HepG2 (cell line): ENCODE measurements at regions not wholly inside any gene's neighbourhood (a gene's known extent, or its start where the extent isn't known, plus 50 kb on each side); places are given as distances from the start of the nearest gene placed in this dataset.

Experiments used
- ATAC-seq: fragments of 200-7000 bp; cut with Tn5 transposase; 3 replicates; pipeline ENCODE4 v1.9.1; 2020; ENCODE audit warnings: mild to moderate bottlenecking, moderate library complexity
- BruUV-seq: library from RNA; stranded (reverse); fragments of 400-500 nt; replicated peaks from 2 replicates; lab custom pipeline; 2021; lab: Mats Ljungman, UMichigan
- CTCF ChIA-PET: fragments of 300-600 bp; formaldehyde crosslinking; extraction: SDS; loops from one replicate; lab custom pipeline; 2021; ENCODE audit warnings: low total read pairs, inconsistent platforms, low intra/inter-chr PET ratio; lab: Yijun Ruan, JAX
- POLR2A ChIA-PET: fragments of 350-600 bp; sonication (Branson Sonifier 250); formaldehyde crosslinking; loops from one replicate; lab custom pipeline; 2020; ENCODE audit warnings: antibody characterized with exemption, inconsistent platforms; lab: Yijun Ruan, JAX
- DNase-seq: peaks from one replicate; pipeline ENCODE4 v3.0.0-alpha.2; 2015; ENCODE audit warnings: low spot score
- FAIRE-seq: peaks from 3 replicates; lab custom pipeline; 2011; peaks lifted over from hg19 to GRCh38; lab: Jason Lieb, UNC
- H2AFZ ChIP-seq: one replicate; pipeline ENCODE4 v1.6.1; 2011; ENCODE audit warnings: low read length, inconsistent platforms
- H3K27ac ChIP-seq: fragments of 300-600 bp; 3 replicates; pipeline ENCODE4 v1.8.0; 2011; ENCODE audit warnings: mixed run types, mild to moderate bottlenecking, mixed read lengths, low read length, inconsistent platforms; ENCODE audit not compliant: insufficient read depth; ENCODE audit errors: extremely low read length
- H3K27me3 ChIP-seq, 2 experiments: fragments of 200-600 bp in 1 of 2; 2 replicates in 1 of 2; 3 replicates in 1 of 2; pipeline versions ENCODE4 v1.6.0 to v1.8.0; 2011; ENCODE audit warnings: low read length in 2 of 2, mild to moderate bottlenecking in 2 of 2, moderate library complexity in 2 of 2, inconsistent platforms in 1 of 2; ENCODE audit not compliant: insufficient read depth in 2 of 2, control insufficient read depth in 1 of 2
- H3K36me3 ChIP-seq, 2 experiments: fragments of 200-600 bp in 1 of 2; replicated peaks in 1 of 2; 2 replicates in 1 of 2; 3 replicates in 1 of 2; pipeline versions ENCODE4 v1.5.1 to v1.8.0; 2011; ENCODE audit warnings: low read length in 2 of 2, inconsistent platforms in 1 of 2; ENCODE audit not compliant: insufficient read depth in 2 of 2, control insufficient read depth in 1 of 2
- H3K4me1 ChIP-seq: 2 replicates; pipeline ENCODE4 v1.5.1; 2012; ENCODE audit warnings: low read length, inconsistent platforms; ENCODE audit not compliant: insufficient read depth
- H3K4me2 ChIP-seq: 2 replicates; pipeline ENCODE4 v1.6.0; 2011; ENCODE audit warnings: low read depth, low read length, inconsistent platforms
- H3K4me3 ChIP-seq, 3 experiments: fragments of 200-600 bp in 1 of 3; sonication (generic), shearing (Covaris generic) in 1 of 3; replicated peaks in 1 of 3; 2 replicates each; pipeline ENCODE4 v1.5.1; 2011 to 2016; ENCODE audit warnings: low read length in 3 of 3, inconsistent platforms in 2 of 3, low read depth in 2 of 3, mild to moderate bottlenecking in 2 of 3, control low read depth in 1 of 3, mixed read lengths in 1 of 3; ENCODE audit not compliant: insufficient read depth in 1 of 3
- H3K79me2 ChIP-seq: one replicate; pipeline ENCODE4 v1.6.1; 2011; ENCODE audit warnings: low read length, inconsistent platforms; ENCODE audit not compliant: insufficient read depth
- H3K9ac ChIP-seq: 2 replicates; pipeline ENCODE4 v1.6.0; 2011; ENCODE audit warnings: mild to moderate bottlenecking, low read depth, low read length, inconsistent platforms; ENCODE audit not compliant: insufficient read depth
- H3K9me3 ChIP-seq: 2 replicates; pipeline ENCODE4 v1.5.1; 2012; ENCODE audit warnings: mild to moderate bottlenecking, low read length
- H4K20me1 ChIP-seq: 2 replicates; pipeline ENCODE4 v1.6.0; 2011; ENCODE audit warnings: inconsistent platforms, mild to moderate bottlenecking, low read length, moderate library complexity; ENCODE audit not compliant: insufficient read depth
- ELF1 ChIP-seq: sonication (generic); formaldehyde crosslinking; IDR thresholded peaks from 2 replicates; pipeline ENCODE4 v1.4.0; 2020; ENCODE audit warnings: missing genetic modification reagents
- GATA4 ChIP-seq: sonication (generic); IDR thresholded peaks from 2 replicates; pipeline ENCODE4 v1.6.1; 2016; ENCODE audit warnings: antibody characterized with exemption, low read depth, borderline replicate concordance
- GTF2F1 ChIP-seq: fragments of 150-350 bp; IDR thresholded peaks from 2 replicates; pipeline ENCODE4 v1.6.1; 2014; ENCODE audit warnings: low read length
- ZNF138 ChIP-seq: sonication (generic); formaldehyde crosslinking; IDR thresholded peaks from 2 replicates; pipeline ENCODE4 v1.5.0; 2020; ENCODE audit warnings: mild to moderate bottlenecking, low read depth, missing genetic modification reagents
- ZNF230 ChIP-seq: sonication (generic); formaldehyde crosslinking; IDR thresholded peaks from 2 replicates; pipeline ENCODE4 v1.4.0; 2020; ENCODE audit warnings: mild to moderate bottlenecking, missing genetic modification reagents
- ZNF660 ChIP-seq: sonication (generic); formaldehyde crosslinking; IDR thresholded peaks from 2 replicates; pipeline ENCODE4 v1.5.1; 2020; ENCODE audit warnings: mild to moderate bottlenecking, low read depth, missing genetic modification reagents, borderline replicate concordance
- ZNF724P ChIP-seq: sonication (generic); formaldehyde crosslinking; IDR thresholded peaks from 2 replicates; pipeline ENCODE4 v1.8.0; 2022; ENCODE audit warnings: missing genetic modification reagents, borderline replicate concordance
- ZNF788 ChIP-seq: sonication (generic); formaldehyde crosslinking; IDR thresholded peaks from 2 replicates; pipeline ENCODE4 v1.5.0; 2020; ENCODE audit warnings: mild to moderate bottlenecking, missing genetic modification reagents, borderline replicate concordance
- WGBS: methylation state at CpG from one replicate; pipeline ENCODE4 v1.1.6; 2017; ENCODE audit warnings: low lambda C conversion rate; 5-methylcytosine and 5-hydroxymethylcytosine counted together
- in situ Hi-C: cut with HindIII; loops from 2 replicates; pipeline ENCODE4 v1.10.0; 2017; ENCODE audit warnings: low pct_unique_long_range_greater_than_20kb; ENCODE audit not compliant: extremely low pct_ligation_motif_present
- intact Hi-C: fragments of 100-400 bp; cut with micrococcal nuclease; formaldehyde crosslinking; loops from one replicate; pipeline ENCODE4 v1.10.0; 2022; ENCODE audit not compliant: unreplicated experiment
- TF ChIP-seq, protein P1 (sequence below): IDR thresholded peaks from 2 replicates; pipeline ENCODE4 v1.6.1; 2012; ENCODE audit warnings: inconsistent platforms
- TF ChIP-seq, protein P2 (sequence below): sonication (generic); formaldehyde crosslinking; IDR thresholded peaks from 2 replicates; pipeline ENCODE4 v1.4.0; 2020; ENCODE audit warnings: missing genetic modification reagents
- TF ChIP-seq, protein P3 (sequence below): sonication (generic); formaldehyde crosslinking; IDR thresholded peaks from 2 replicates; pipeline ENCODE4 v1.4.0; 2020; ENCODE audit warnings: mild to moderate bottlenecking, missing genetic modification reagents

- H3K4me2 ChIP-seq, result no peak overlapping the region
- H3K9ac ChIP-seq, result no peak overlapping the region
- no peak overlapping the region for H2AFZ ChIP-seq
- no peak overlapping the region for H3K27ac ChIP-seq
- no peaks in the 10 kb centered on the region for H3K9me3 ChIP-seq
- intact Hi-C loops (no loop called here), in situ Hi-C loops (no loop called here)
- no peak overlapping the region for H3K4me3 ChIP-seq
- POLR2A ChIA-PET, result no interaction called here
- CTCF ChIA-PET, result no interaction called here
- H3K27me3 ChIP-seq, result no peaks in the 10 kb centered on the region
- H3K4me1 ChIP-seq, result no peaks in the 10 kb centered on the region
- FAIRE-seq, result no peak
- BruUV-seq, result no TSS peak
- H3K79me2 ChIP-seq, result no peaks in the 10 kb centered on the region
- no peaks in the 10 kb centered on the region for H3K36me3 ChIP-seq
- no peaks in the 10 kb centered on the region for H4K20me1 ChIP-seq
- 45% methylated on average over 5 of the region's 5 CpGs for WGBS
- TF ChIP-seq ELF1 (CRISPR knock-in tag) (no peak), ZNF788 (no peak), ZNF230 (CRISPR knock-in tag) (no peak), ZNF660 (CRISPR knock-in tag) (no peak), GTF2F1 (no peak), ZNF138 (CRISPR knock-in tag) (no peak), GATA4 (no peak), ZNF724P (CRISPR knock-in tag) (no peak)
- TF ChIP-seq, protein P1, sequence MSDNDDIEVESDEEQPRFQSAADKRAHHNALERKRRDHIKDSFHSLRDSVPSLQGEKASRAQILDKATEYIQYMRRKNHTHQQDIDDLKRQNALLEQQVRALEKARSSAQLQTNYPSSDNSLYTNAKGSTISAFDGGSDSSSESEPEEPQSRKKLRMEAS, result no peak
- TF ChIP-seq, protein P2, sequence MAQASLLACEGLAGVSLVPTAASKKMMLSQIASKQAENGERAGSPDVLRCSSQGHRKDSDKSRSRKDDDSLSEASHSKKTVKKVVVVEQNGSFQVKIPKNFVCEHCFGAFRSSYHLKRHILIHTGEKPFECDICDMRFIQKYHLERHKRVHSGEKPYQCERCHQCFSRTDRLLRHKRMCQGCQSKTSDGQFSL (CRISPR knock-in tag), result no peak
- TF ChIP-seq, protein P3, sequence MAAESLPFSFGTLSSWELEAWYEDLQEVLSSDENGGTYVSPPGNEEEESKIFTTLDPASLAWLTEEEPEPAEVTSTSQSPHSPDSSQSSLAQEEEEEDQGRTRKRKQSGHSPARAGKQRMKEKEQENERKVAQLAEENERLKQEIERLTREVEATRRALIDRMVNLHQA (CRISPR knock-in tag), result no peak
- no peak for ATAC-seq
- no peak for DNase-seq
Measured at GRCh38 chr9:89891221-89891590, 286.4 kb downstream of the GADD45G start.
